OCI-LY7 (cell line): ENCODE measurements at regions not wholly inside any gene's neighbourhood (a gene's known extent, or its start where the extent isn't known, plus 50 kb on each side); places are given as distances from the start of the nearest gene placed in this dataset.

Experiments
- BruUV-seq: library from RNA; stranded (reverse); fragments of 400-500 nt; replicated peaks from 2 replicates; lab custom pipeline; 2021; lab: Mats Ljungman, UMichigan
- CTCF ChIA-PET: fragments of 300-600 bp; sonication (Branson Sonifier 250); formaldehyde crosslinking; loops from one replicate; lab custom pipeline; 2022; ENCODE audit warnings: antibody characterized with exemption; ENCODE audit not compliant: unreplicated experiment; lab: Charles Lee
- POLR2A ChIA-PET: fragments of 300-600 bp; sonication (Branson Sonifier 250); formaldehyde crosslinking; loops from one replicate; lab custom pipeline; 2022; ENCODE audit warnings: antibody characterized with exemption; lab: Charles Lee
- DNase-seq: peaks from one replicate; pipeline ENCODE4 v3.0.0-alpha.2; 2015; ENCODE audit warnings: low spot score
- H2AFZ ChIP-seq: fragments of 200-600 bp; sonication (generic), shearing (Covaris generic); 2 replicates; pipeline ENCODE4 v1.6.1; 2014; ENCODE audit warnings: mild to moderate bottlenecking, antibody characterized with exemption, low read length, moderate library complexity
- H3K27ac ChIP-seq: fragments of 200-600 bp; sonication (generic); 2 replicates; pipeline ENCODE4 v1.5.1; 2014; ENCODE audit warnings: mixed run types, low read depth, mild to moderate bottlenecking, moderate library complexity, low read length, inconsistent platforms; ENCODE audit not compliant: poor library complexity, severe bottlenecking
- H3K36me3 ChIP-seq: fragments of 200-600 bp; sonication (generic); 2 replicates; pipeline ENCODE4 v1.6.1; 2014; ENCODE audit warnings: mild to moderate bottlenecking, antibody characterized with exemption, low read length, moderate library complexity, mixed read lengths; ENCODE audit not compliant: insufficient read depth
- H3K4me1 ChIP-seq: fragments of 200-600 bp; sonication (generic); 2 replicates; pipeline ENCODE4 v1.5.1; 2014; ENCODE audit warnings: mild to moderate bottlenecking, low read length; ENCODE audit not compliant: insufficient read depth, poor library complexity, severe bottlenecking
- H3K4me2 ChIP-seq: fragments of 200-600 bp; sonication (generic); 2 replicates; pipeline ENCODE4 v1.6.1; 2014; ENCODE audit warnings: mild to moderate bottlenecking, low read length
- H3K4me3 ChIP-seq: fragments of 200-600 bp; sonication (generic); 2 replicates; pipeline ENCODE4 v1.5.1; 2014; ENCODE audit warnings: mild to moderate bottlenecking, low read depth, low read length; ENCODE audit not compliant: poor library complexity, severe bottlenecking
- H3K79me2 ChIP-seq: fragments of 200-600 bp; sonication (generic); 2 replicates; pipeline ENCODE4 v1.6.1; 2016; ENCODE audit warnings: low read depth, mild to moderate bottlenecking, low read length, moderate library complexity, mixed read lengths; ENCODE audit not compliant: insufficient read depth
- H3K9me2 ChIP-seq: fragments of 200-600 bp; sonication (generic); 2 replicates; pipeline ENCODE4 v1.6.1; 2016; ENCODE audit warnings: mild to moderate bottlenecking, low read length, mixed read lengths; ENCODE audit not compliant: insufficient read depth
- H3K9me3 ChIP-seq: fragments of 200-600 bp; sonication (generic); 2 replicates; pipeline ENCODE4 v1.6.1; 2014; ENCODE audit warnings: mild to moderate bottlenecking, mixed run types, low read length, mixed read lengths
- H4K20me1 ChIP-seq: fragments of 200-600 bp; sonication (generic); 2 replicates; pipeline ENCODE4 v1.6.1; 2014; ENCODE audit warnings: mild to moderate bottlenecking, antibody characterized with exemption, low read length, moderate library complexity, mixed read lengths; ENCODE audit not compliant: insufficient read depth
- EZH2phosphoT487 ChIP-seq: fragments of 200-600 bp; sonication (generic); IDR thresholded peaks from 2 replicates; pipeline ENCODE4 v1.6.1; 2018; ENCODE audit warnings: low read depth, borderline replicate concordance, mild to moderate bottlenecking, mixed run types, antibody characterized with exemption, low read length, moderate library complexity, mixed read lengths
- intact Hi-C: fragments of 100-400 bp; cut with micrococcal nuclease; formaldehyde crosslinking; loops from one replicate; pipeline ENCODE4 v1.10.0; 2022; ENCODE audit not compliant: unreplicated experiment
- TF ChIP-seq, protein P1 (sequence below): fragments of 200-600 bp; sonication (generic); conservative IDR thresholded peaks from 2 replicates; pipeline ENCODE4 v1.5.1; 2014; ENCODE audit warnings: mild to moderate bottlenecking, antibody characterized with exemption, low read length, moderate library complexity, mixed read lengths

DNA sequence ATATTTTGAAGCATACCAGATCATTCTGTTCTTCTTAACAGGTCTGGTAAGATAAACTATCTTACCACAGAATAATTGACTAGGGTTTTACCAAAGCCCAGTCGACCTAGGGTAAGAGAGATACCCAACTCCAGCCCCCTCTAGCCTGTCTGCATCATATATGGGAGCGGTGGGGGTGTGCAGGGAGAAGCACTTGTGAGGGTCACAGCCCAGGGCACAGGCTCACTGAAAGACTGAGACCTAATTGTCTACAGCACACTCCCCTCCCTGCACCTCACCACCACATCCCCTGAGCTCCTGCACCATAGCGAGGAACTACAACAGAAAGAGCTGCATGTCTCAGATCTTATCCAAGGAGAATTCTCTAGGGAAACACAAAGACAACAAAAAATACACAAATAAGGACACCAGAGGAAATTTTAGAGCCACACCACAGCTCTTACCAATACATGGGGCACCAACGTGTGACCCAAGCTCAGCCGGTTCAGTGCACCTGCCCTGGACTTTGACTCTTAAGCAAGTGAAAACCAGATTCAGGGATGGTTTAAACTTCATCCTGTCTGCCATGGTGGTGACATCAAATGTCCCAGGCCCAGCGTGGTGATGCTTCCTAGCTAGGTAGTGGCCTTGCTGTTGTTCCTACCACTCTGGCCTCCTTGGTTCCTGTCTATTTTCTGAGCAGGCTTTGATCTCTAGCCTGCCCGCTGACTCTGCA is 150.8 kb downstream of the HERPUD2 start:
- TF ChIP-seq, protein P1, sequence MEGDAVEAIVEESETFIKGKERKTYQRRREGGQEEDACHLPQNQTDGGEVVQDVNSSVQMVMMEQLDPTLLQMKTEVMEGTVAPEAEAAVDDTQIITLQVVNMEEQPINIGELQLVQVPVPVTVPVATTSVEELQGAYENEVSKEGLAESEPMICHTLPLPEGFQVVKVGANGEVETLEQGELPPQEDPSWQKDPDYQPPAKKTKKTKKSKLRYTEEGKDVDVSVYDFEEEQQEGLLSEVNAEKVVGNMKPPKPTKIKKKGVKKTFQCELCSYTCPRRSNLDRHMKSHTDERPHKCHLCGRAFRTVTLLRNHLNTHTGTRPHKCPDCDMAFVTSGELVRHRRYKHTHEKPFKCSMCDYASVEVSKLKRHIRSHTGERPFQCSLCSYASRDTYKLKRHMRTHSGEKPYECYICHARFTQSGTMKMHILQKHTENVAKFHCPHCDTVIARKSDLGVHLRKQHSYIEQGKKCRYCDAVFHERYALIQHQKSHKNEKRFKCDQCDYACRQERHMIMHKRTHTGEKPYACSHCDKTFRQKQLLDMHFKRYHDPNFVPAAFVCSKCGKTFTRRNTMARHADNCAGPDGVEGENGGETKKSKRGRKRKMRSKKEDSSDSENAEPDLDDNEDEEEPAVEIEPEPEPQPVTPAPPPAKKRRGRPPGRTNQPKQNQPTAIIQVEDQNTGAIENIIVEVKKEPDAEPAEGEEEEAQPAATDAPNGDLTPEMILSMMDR: no peak
- no peak for TF ChIP-seq EZH2phosphoT487
- intact Hi-C loops: no loop called here
- H3K27ac ChIP-seq: no peak overlapping the region
- H3K9me3 ChIP-seq: no peaks in the 10 kb centered on the region
- no peaks in the 10 kb centered on the region for H3K36me3 ChIP-seq
- no peaks in the 10 kb centered on the region for H4K20me1 ChIP-seq
- DNase-seq: no peak
- BruUV-seq: no TSS peak
- H3K79me2 ChIP-seq: no peaks in the 10 kb centered on the region
- H3K4me3 ChIP-seq: no peak overlapping the region
- H3K4me1 ChIP-seq: no peaks in the 10 kb centered on the region
- POLR2A ChIA-PET: interaction anchor here (0.6 kb wide), 1 partner anchor 76 kb away, joined by 5 read pairs; no protein-coding TSS in a partner anchor
- no peak overlapping the region for H2AFZ ChIP-seq
- H3K9me2 ChIP-seq: no peaks in the 10 kb centered on the region
- CTCF ChIA-PET: no interaction called here
- no peak overlapping the region for H3K4me2 ChIP-seq

DNA sequence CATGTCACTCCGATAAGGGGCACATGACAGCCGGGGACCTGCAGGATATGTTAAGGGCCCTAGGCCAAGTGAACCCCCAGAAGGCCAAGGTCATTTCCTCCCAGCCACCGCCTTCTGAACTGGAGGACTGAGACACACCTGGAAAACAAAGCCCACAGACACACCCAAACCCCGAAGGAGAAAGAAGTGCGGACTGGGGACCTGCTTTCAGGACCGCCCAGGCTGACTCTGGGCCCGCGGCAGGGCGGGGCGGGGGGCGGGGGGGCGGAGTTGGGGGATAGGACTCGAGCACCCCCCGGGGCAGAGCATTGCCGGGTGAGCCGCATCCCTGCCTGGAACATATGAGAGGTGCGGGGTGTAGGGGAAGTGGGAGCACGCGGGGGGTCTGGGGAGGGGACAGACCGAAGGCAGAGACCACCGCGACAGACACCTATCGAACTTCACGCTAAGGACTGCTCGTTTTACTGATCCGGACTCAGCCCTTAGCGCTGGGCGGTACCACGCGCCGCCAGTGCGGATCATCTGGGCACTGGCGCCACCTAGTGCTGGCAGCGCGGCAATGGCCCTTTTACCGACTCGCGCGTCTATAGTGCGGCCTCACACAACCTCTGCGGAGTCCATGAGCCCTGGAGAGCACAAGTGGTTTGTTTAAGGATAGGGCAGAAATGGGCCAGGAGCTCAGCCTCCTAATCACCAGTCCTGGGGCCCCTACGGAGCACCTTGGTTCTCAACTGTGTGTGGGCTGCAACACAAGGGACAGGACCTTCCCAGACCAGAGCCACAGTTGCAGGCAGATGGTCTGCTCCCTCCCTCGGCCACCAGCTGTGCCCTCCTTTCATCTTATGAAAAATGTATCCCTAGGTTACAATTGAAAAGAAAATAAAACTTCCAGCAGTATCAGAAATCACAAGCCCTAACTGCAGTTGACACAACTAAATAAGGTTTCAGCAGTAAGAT is 157.6 kb downstream of the HERPUD2 start:
- CTCF ChIA-PET: no interaction called here
- peak overlapping the region; percentile 54 for H3K4me3 ChIP-seq
- DNase-seq: peak; percentile 77

More for the DNA sequence above, 157.6 kb downstream of the HERPUD2 start:
- Histone ChIP-seq H3K36me3 (no peaks in the 10 kb centered on the region), H3K27ac (no peak overlapping the region), H3K79me2 (no peaks in the 10 kb centered on the region), H4K20me1 (no peaks in the 10 kb centered on the region), H2AFZ (no peak overlapping the region), H3K4me2 (peak overlapping the region; percentile 69; the same call in 1 of the 2 replicates), H3K9me3 (no peaks in the 10 kb centered on the region), H3K9me2 (no peaks in the 10 kb centered on the region), H3K4me1 (no peaks in the 10 kb centered on the region)
- TF ChIP-seq, protein P1: peak; percentile 89
- no peak for TF ChIP-seq EZH2phosphoT487
- no TSS peak for BruUV-seq
- intact Hi-C loops: loop anchor here (1.0 to 5.0 kb wide), 3 partner anchors 85 to 465 kb away; no protein-coding TSS in a partner anchor
- POLR2A ChIA-PET: no interaction called here
